HL-60 (cell line): ENCODE measurements at regions not wholly inside any gene's neighbourhood (a gene's known extent, or its start where the extent isn't known, plus 50 kb on each side); places are given as distances from the start of the nearest gene placed in this dataset.

Experiments used
- DNase-seq, 2 experiments: peaks; one replicate each; pipeline ENCODE4 v3.0.0-alpha.2; 2010 to 2020; ENCODE audit warnings: low read depth in 1 of 2, low spot score in 1 of 2
- H3K27ac ChIP-seq: fragments of 250-450 bp; sonication (Bioruptor Pico); replicated peaks from 2 replicates; pipeline ENCODE4 v1.5.1; 2020; ENCODE audit warnings: mild to moderate bottlenecking, moderate library complexity
- H3K27me3 ChIP-seq: fragments of 250-450 bp; sonication (Bioruptor Pico); 2 replicates; pipeline ENCODE4 v1.5.1; 2021; ENCODE audit warnings: mild to moderate bottlenecking, moderate library complexity; ENCODE audit not compliant: insufficient read depth, poor library complexity, severe bottlenecking
- H3K4me3 ChIP-seq: replicated peaks from 2 replicates; pipeline ENCODE4 v1.5.1; 2011; ENCODE audit warnings: mild to moderate bottlenecking, control low read depth, low read length; ENCODE audit not compliant: insufficient read depth
- CTCF ChIP-seq: IDR thresholded peaks from one replicate; pipeline ENCODE4 v1.5.1; 2011; ENCODE audit warnings: low read length, control low read depth, inconsistent platforms; ENCODE audit not compliant: insufficient read depth
- GABPA ChIP-seq: IDR thresholded peaks from 2 replicates; pipeline ENCODE4 v1.6.1; 2012; ENCODE audit warnings: low read depth
- POLR2AphosphoS5 ChIP-seq: IDR thresholded peaks from 2 replicates; pipeline ENCODE4 v1.6.1; 2012; ENCODE audit warnings: low read depth
- REST ChIP-seq: IDR thresholded peaks from 2 replicates; pipeline ENCODE4 v1.6.1; 2012; ENCODE audit warnings: low read depth; ENCODE audit not compliant: insufficient replicate concordance
- SPI1 ChIP-seq: IDR thresholded peaks from 2 replicates; pipeline ENCODE4 v1.6.1; 2012; ENCODE audit warnings: low read depth, mild to moderate bottlenecking, borderline replicate concordance

- Histone ChIP-seq H3K27ac (no peak overlapping the region), H3K4me3 (no peak overlapping the region), H3K27me3 (no peaks in the 10 kb centered on the region)
- no peak for DNase-seq
- TF ChIP-seq GABPA = no peak
- no peak for TF ChIP-seq SPI1
- TF ChIP-seq REST = no peak
- no peak for TF ChIP-seq CTCF
- TF ChIP-seq POLR2AphosphoS5 = no peak
Observed at GRCh38 chr4:64216741-64217140, 192.5 kb downstream of the TECRL start.

GRCh38 chr4:64205376-64205775 lies 203.9 kb downstream of the TECRL start:
- Histone ChIP-seq H3K27ac (no peak overlapping the region), H3K27me3 (no peaks in the 10 kb centered on the region), H3K4me3 (no peak overlapping the region)
- no peak for DNase-seq
- no peak for TF ChIP-seq REST
- TF ChIP-seq SPI1 = no peak
- no peak for TF ChIP-seq CTCF
- no peak for TF ChIP-seq POLR2AphosphoS5
- TF ChIP-seq GABPA = no peak

- DNase-seq = no peak
- TF ChIP-seq GABPA (no peak), SPI1 (no peak), REST (no peak), CTCF (no peak), POLR2AphosphoS5 (no peak)
- Histone ChIP-seq H3K27me3 (no peaks in the 10 kb centered on the region), H3K4me3 (no peak overlapping the region), H3K27ac (no peak overlapping the region)
Observed at GRCh38 chr4:64200001-64200555, 209.2 kb downstream of the TECRL start.
